MCF 10A (cell line): ENCODE measurements at regions not wholly inside any gene's neighbourhood (a gene's known extent, or its start where the extent isn't known, plus 50 kb on each side); places are given as distances from the start of the nearest gene placed in this dataset.

Experiments used
- BruUV-seq: library from RNA; stranded (reverse); fragments of 400-500 nt; replicated peaks from 2 replicates; lab custom pipeline; 2021; lab: Mats Ljungman, UMichigan
- CTCF ChIA-PET: fragments of 300-600 bp; sonication (Branson Sonifier 250); formaldehyde crosslinking; extraction: SDS; loops from one replicate; lab custom pipeline; 2021; ENCODE audit warnings: antibody characterized with exemption, inconsistent platforms; lab: Yijun Ruan, JAX
- POLR2A ChIA-PET: fragments of 300-600, 350-650 bp; sonication (Branson Sonifier 250); formaldehyde crosslinking; extraction: SDS; loops from one replicate; lab custom pipeline; 2020; ENCODE audit warnings: antibody characterized with exemption, inconsistent platforms; lab: Yijun Ruan, JAX
- DNase-seq: peaks from one replicate; pipeline ENCODE4 v3.0.0-alpha.2; 2018; ENCODE audit not compliant: unreplicated experiment
- H3K27ac Mint-ChIP-seq: one replicate; pipeline ENCODE4 v1.8.0; 2022; ENCODE audit warnings: mild to moderate bottlenecking, low read depth, mixed read lengths; ENCODE audit not compliant: unreplicated experiment
- H3K27me3 Mint-ChIP-seq: one replicate; pipeline ENCODE4 v1.8.0; 2022; ENCODE audit warnings: mixed read lengths; ENCODE audit not compliant: insufficient read depth, unreplicated experiment
- H3K36me3 Mint-ChIP-seq: one replicate; pipeline ENCODE4 v1.8.0; 2022; ENCODE audit warnings: mild to moderate bottlenecking, moderate library complexity, mixed read lengths; ENCODE audit not compliant: insufficient read depth, unreplicated experiment
- H3K4me1 Mint-ChIP-seq: one replicate; pipeline ENCODE4 v1.8.0; 2022; ENCODE audit warnings: mixed read lengths; ENCODE audit not compliant: insufficient read depth, unreplicated experiment
- H3K4me3 Mint-ChIP-seq: one replicate; pipeline ENCODE4 v1.8.0; 2022; ENCODE audit warnings: mild to moderate bottlenecking, moderate library complexity, mixed read lengths; ENCODE audit not compliant: unreplicated experiment
- H3K9me3 Mint-ChIP-seq: one replicate; pipeline ENCODE4 v1.8.0; 2022; ENCODE audit warnings: mixed read lengths; ENCODE audit not compliant: unreplicated experiment
- CTCF ChIP-seq: fragments of 200-600 bp; IDR thresholded peaks from one replicate; pipeline ENCODE4 v1.8.0; 2022; ENCODE audit warnings: antibody characterized with exemption, mild to moderate bottlenecking; ENCODE audit not compliant: unreplicated experiment
- intact Hi-C: fragments of 100-400 bp; cut with micrococcal nuclease; formaldehyde crosslinking; loops from 2 replicates; pipeline ENCODE4 v1.14.1; 2022

- H3K9me3 Mint-ChIP-seq: no peaks in the 10 kb centered on the region
- H3K27ac Mint-ChIP-seq: no peak overlapping the region
- intact Hi-C loops: no loop called here
- H3K27me3 Mint-ChIP-seq: no peaks in the 10 kb centered on the region
- no peaks in the 10 kb centered on the region for H3K36me3 Mint-ChIP-seq
- no peak for DNase-seq
- peaks cover 5% of the 10 kb centered on the region for H3K4me1 Mint-ChIP-seq
- ChIA-PET CTCF (no interaction called here), POLR2A (interaction anchor here (1.0 kb wide), 1 partner anchor 10 kb away, joined by 4 read pairs; no protein-coding TSS in a partner anchor)
- no TSS peak for BruUV-seq
- H3K4me3 Mint-ChIP-seq: no peak overlapping the region
- TF ChIP-seq CTCF: no peak
Observed at GRCh38 chr21:16597753-16598152, 868.0 kb downstream of the USP25 start.

GRCh38 chr21:16605597-16605996 is 875.8 kb downstream of the USP25 start:
- Mint-ChIP-seq H3K4me3 (no peak overlapping the region), H3K9me3 (no peaks in the 10 kb centered on the region), H3K4me1 (peaks cover 5% of the 10 kb centered on the region), H3K36me3 (no peaks in the 10 kb centered on the region), H3K27me3 (no peaks in the 10 kb centered on the region), H3K27ac (no peak overlapping the region)
- CTCF ChIA-PET: interaction anchor here (0.6 kb wide), 1 partner anchor 461 kb away, joined by 5 read pairs; no protein-coding TSS in a partner anchor
- BruUV-seq: no TSS peak
- TF ChIP-seq CTCF: no peak
- intact Hi-C loops: loop anchor here (10.0 kb wide), 1 partner anchor 521 kb away; no protein-coding TSS in a partner anchor
- no peak for DNase-seq
- POLR2A ChIA-PET: no interaction called here

GRCh38 chr21:16606271-16606670 is 876.5 kb downstream of the USP25 start:
- Mint-ChIP-seq H3K36me3 (no peaks in the 10 kb centered on the region), H3K27me3 (no peaks in the 10 kb centered on the region), H3K9me3 (no peaks in the 10 kb centered on the region), H3K27ac (no peak overlapping the region), H3K4me3 (no peak overlapping the region), H3K4me1 (peaks cover under 1% of the 10 kb centered on the region)
- ChIA-PET POLR2A (interaction anchor here (0.8 kb wide), 1 partner anchor 19 kb away, joined by 3 read pairs; no protein-coding TSS in a partner anchor), CTCF (interaction anchor here (0.6 to 1.2 kb wide), 2 partner anchors 42 to 524 kb away, joined by 3 to 5 read pairs; no protein-coding TSS in a partner anchor)
- no peak for DNase-seq
- BruUV-seq: no TSS peak
- intact Hi-C loops: loop anchor here (10.0 kb wide), 1 partner anchor 521 kb away; no protein-coding TSS in a partner anchor
- TF ChIP-seq CTCF: no peak

DNA sequence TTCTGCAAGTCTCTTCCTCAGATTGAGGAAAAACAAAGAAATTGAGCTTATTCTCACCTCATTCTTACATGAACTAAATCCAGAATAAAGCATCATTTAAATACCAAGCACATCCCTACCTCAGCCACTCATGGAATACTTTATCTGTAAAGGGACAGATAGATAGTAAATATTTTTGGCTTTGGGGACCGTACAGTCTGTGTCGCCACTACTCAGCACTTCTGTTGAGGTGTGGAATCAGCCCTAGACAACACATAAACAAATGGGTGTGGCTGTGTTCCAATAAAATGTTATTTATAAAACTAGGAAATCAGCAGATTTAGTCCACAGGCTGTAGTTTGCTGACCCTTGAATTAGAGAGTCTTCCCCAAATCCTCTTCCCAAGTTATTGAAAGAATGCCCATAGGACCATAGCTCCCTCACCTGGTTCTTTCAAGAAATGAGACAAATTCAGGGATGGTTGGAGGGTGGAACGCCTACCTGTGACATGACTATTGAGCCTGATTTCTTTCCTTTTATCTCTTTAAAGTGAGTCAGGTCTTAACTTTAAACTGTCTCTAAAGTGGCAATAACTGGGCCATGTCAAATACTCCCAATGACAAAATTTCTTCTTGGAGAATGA is 878.5 kb downstream of the USP25 start:
- H3K27ac Mint-ChIP-seq: no peak overlapping the region
- no peaks in the 10 kb centered on the region for H3K36me3 Mint-ChIP-seq
- intact Hi-C loops: loop anchor here (1.0 to 10.0 kb wide), 2 partner anchors 154 to 524 kb away; no protein-coding TSS in a partner anchor
- H3K4me3 Mint-ChIP-seq: no peak overlapping the region
- ChIA-PET CTCF (interaction anchor here (0.7 to 1.5 kb wide), 9 partner anchors 8 to 527 kb away, joined by 3 to 9 read pairs (median 3); no protein-coding TSS in a partner anchor), POLR2A (interaction anchor here (0.7 to 1.0 kb wide), 3 partner anchors 21 to 90 kb away, joined by 3 to 5 read pairs (median 4); no protein-coding TSS in a partner anchor)
- no TSS peak for BruUV-seq
- peak; percentile 47 for DNase-seq
- no peaks in the 10 kb centered on the region for H3K9me3 Mint-ChIP-seq
- TF ChIP-seq CTCF: peak; percentile 52
- no peaks in the 10 kb centered on the region for H3K4me1 Mint-ChIP-seq
- no peaks in the 10 kb centered on the region for H3K27me3 Mint-ChIP-seq
